ENCODE measurements at regions not wholly inside any gene's neighbourhood (a gene's known extent, or its start where the extent isn't known, plus 50 kb on each side); places are given as distances from the start of the nearest gene placed in this dataset.

DNA sequence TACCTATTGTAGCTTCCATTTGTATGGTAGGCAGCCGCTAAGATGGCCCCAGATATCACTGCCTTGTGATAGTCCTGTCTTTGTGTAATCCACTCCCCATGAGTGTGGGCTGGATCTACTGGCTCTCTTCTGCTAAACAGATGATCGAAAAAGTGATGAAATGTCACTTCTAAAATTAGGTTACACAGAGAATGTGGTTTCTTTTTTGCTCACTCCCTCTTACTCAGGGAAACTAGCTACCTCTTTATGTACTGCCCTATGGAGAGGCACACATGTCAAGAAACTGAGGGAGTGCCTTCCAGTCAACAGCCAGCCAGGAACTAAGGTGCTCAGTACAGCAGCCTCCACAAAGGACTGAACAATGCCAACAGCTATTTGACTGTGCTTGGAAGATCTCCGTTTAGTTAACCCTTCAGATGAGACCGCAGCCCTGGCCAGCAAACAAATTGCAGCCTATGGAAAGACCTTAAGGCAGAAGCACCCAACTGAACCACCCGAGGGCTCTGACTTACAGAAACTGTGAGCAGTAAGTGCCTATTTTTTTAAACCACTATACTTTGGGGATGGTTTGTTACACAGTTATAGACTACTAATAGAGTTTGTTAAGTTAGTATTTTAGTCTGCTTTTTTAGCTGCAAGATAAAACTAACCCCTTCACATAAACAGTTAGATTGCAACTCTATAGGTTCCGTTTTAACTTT lies 113.2 kb upstream of the MAF start:
- TF ChIP-seq, protein P1, sequence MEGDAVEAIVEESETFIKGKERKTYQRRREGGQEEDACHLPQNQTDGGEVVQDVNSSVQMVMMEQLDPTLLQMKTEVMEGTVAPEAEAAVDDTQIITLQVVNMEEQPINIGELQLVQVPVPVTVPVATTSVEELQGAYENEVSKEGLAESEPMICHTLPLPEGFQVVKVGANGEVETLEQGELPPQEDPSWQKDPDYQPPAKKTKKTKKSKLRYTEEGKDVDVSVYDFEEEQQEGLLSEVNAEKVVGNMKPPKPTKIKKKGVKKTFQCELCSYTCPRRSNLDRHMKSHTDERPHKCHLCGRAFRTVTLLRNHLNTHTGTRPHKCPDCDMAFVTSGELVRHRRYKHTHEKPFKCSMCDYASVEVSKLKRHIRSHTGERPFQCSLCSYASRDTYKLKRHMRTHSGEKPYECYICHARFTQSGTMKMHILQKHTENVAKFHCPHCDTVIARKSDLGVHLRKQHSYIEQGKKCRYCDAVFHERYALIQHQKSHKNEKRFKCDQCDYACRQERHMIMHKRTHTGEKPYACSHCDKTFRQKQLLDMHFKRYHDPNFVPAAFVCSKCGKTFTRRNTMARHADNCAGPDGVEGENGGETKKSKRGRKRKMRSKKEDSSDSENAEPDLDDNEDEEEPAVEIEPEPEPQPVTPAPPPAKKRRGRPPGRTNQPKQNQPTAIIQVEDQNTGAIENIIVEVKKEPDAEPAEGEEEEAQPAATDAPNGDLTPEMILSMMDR (IDR thresholded peaks at IDR 0.05; ENCODE audit: low read depth, low read length, poor library complexity, severe bottlenecking), result no peak
- TF ChIP-seq EZH2phosphoT487 (IDR thresholded peaks at IDR 0.05; ENCODE audit: borderline replicate concordance, low read length), result no peak

All from DOHH2 (cell line).